Neuron (in vitro differentiated cells): ENCODE measurements at regions not wholly inside any gene's neighbourhood (a gene's known extent, or its start where the extent isn't known, plus 50 kb on each side); places are given as distances from the start of the nearest gene placed in this dataset.
"Not testable (repeated sequence)": the region's sequence is repeated elsewhere in the genome, so short reads cannot be mapped to it uniquely, and the experiment has no call there.

Experiments used
- H2AFZ ChIP-seq: one replicate; pipeline ENCODE4 v1.6.1; 2013; ENCODE audit warnings: low read depth, mild to moderate bottlenecking, inconsistent platforms, low read length, moderate library complexity
- H3K27me3 ChIP-seq: one replicate; pipeline ENCODE4 v1.6.1; 2013; ENCODE audit warnings: low read length; ENCODE audit not compliant: insufficient read depth
- H3K36me3 ChIP-seq: one replicate; pipeline ENCODE4 v1.6.1; 2013; ENCODE audit warnings: low read length; ENCODE audit not compliant: insufficient read depth
- H3K4me1 ChIP-seq: one replicate; pipeline ENCODE4 v1.6.1; 2013; ENCODE audit warnings: low read length; ENCODE audit not compliant: insufficient read depth
- H3K4me3 ChIP-seq: 2 replicates; pipeline ENCODE4 v1.5.1; 2013; ENCODE audit warnings: mild to moderate bottlenecking, low read length, moderate library complexity
- H3K9me3 ChIP-seq: one replicate; pipeline ENCODE4 v1.6.1; 2013; ENCODE audit warnings: low read length

GRCh38 chr6:134678436-134678889 lies 271.4 kb downstream of the ALDH8A1 start:
- H3K4me3 ChIP-seq = no peak overlapping the region
- H3K9me3 ChIP-seq = no peaks in the 10 kb centered on the region
- no peaks in the 10 kb centered on the region for H3K36me3 ChIP-seq
- H2AFZ ChIP-seq = no peak overlapping the region
- H3K4me1 ChIP-seq = no peaks in the 10 kb centered on the region
- H3K27me3 ChIP-seq = no peaks in the 10 kb centered on the region

DNA sequence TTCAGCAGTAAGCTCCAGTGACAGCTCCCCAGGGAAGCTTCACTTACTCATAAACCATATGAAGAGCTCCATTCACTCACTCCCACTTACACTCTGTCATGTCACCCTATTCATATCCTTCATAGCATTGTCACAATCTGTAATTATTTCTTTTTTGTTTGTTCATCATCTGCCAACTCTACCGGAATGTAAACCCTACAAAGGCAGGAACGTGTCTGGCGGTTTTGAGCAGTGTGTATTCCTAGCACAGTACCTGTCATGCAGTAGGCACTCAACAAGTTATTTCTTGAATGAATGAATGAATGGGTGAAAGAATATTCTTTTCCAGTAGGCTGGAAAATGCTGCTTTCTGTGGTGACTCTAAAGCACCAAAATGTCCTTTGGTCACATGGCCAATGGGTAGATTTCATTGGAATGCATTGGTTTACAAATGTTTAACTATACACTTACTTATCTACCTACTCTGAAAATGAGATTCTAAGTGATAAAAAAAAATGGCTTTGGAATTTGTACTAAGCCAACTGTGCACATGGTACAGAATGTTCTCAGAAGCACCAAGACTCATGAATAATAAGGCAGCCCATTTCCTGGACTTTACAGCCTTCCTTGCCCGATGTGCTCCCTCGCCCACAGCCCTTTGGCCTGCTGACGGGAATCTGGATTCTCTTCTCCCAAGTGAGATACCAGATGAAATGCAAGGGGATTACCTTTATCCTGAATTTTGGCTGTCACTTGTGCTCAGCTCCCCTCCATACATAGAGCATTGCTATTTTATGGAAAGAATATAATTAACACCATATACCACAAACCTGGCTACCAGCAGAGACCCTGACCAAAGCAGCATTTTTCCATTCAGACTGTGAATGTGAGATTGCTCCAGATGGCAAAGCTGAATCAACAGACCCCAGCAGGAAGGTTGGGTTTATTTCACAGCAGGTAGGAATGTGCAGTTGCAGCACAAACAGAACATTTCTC lies 273.3 kb downstream of the ALDH8A1 start:
- H3K9me3 ChIP-seq = no peaks in the 10 kb centered on the region
- H3K4me3 ChIP-seq = no peak overlapping the region
- H3K36me3 ChIP-seq = no peaks in the 10 kb centered on the region
- no peaks in the 10 kb centered on the region for H3K27me3 ChIP-seq
- H3K4me1 ChIP-seq = no peaks in the 10 kb centered on the region
- H2AFZ ChIP-seq = no peak overlapping the region

GRCh38 chr6:134675110-134676054 lies 274.5 kb downstream of the ALDH8A1 start:
- Histone ChIP-seq H3K4me3 (no peak overlapping the region), H3K27me3 (no peaks in the 10 kb centered on the region), H2AFZ (no peak overlapping the region), H3K36me3 (no peaks in the 10 kb centered on the region), H3K9me3 (no peaks in the 10 kb centered on the region), H3K4me1 (no peaks in the 10 kb centered on the region)

GRCh38 chr6:134674562-134674961 lies 275.3 kb downstream of the ALDH8A1 start:
- no peak overlapping the region for H2AFZ ChIP-seq
- no peak overlapping the region for H3K4me3 ChIP-seq
- H3K9me3 ChIP-seq = no peaks in the 10 kb centered on the region
- no peaks in the 10 kb centered on the region for H3K27me3 ChIP-seq
- no peaks in the 10 kb centered on the region for H3K36me3 ChIP-seq
- H3K4me1 ChIP-seq = no peaks in the 10 kb centered on the region

DNA sequence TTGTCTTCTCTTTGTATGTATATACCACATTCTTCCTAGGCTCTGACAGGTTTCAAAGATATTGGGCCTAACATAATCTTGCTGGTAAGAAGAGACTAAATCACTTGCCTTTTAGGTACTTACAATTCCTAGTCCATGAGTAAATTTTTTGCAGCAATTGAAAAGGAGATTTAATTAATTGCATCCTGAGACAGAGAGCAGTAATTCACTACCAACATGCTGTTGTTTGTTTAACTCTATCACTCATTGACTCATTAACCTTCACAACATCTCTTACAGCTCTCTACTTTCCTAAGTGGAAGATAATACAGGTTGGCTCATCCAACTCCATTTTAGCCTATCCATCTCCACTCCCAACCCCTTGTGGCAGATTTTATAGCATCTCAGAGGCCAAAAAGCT lies 280.4 kb downstream of the ALDH8A1 start:
- H3K4me1 ChIP-seq = no peaks in the 10 kb centered on the region
- H3K27me3 ChIP-seq = no peaks in the 10 kb centered on the region
- H3K9me3 ChIP-seq = no peaks in the 10 kb centered on the region
- no peaks in the 10 kb centered on the region for H3K36me3 ChIP-seq
- no peak overlapping the region for H3K4me3 ChIP-seq
- no peak overlapping the region for H2AFZ ChIP-seq

GRCh38 chr6:134667111-134667510 lies 282.8 kb downstream of the ALDH8A1 start:
- H3K4me1 ChIP-seq = no peaks in the 10 kb centered on the region

DNA sequence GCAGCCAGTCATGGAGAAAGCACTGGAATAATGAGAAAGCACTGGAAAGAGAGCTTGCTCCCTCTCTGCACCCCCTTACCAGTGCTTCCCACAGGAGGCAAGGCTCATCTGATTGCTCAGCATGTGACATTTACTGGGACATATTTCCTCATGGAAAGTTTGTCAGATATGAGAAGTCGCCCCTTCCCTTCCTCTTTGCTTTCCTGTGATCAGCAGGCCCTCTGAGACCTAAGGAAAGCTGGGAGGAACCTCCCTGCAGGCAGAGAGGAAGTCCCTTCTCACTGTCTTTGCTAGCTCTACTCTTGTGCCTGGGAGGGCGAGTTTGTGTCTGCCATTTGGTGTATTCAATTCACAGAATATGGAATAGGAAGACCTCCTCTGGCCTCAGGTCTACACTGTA lies 283.8 kb downstream of the ALDH8A1 start:
- Histone ChIP-seq H3K4me3 (no peak overlapping the region), H3K9me3 (no peaks in the 10 kb centered on the region), H2AFZ (no peak overlapping the region), H3K4me1 (no peaks in the 10 kb centered on the region), H3K27me3 (no peaks in the 10 kb centered on the region), H3K36me3 (no peaks in the 10 kb centered on the region)

More at GRCh38 chr6:134667111-134667510, 282.8 kb downstream of the ALDH8A1 start:
- no peaks in the 10 kb centered on the region for H3K36me3 ChIP-seq
- H3K9me3 ChIP-seq = no peaks in the 10 kb centered on the region
- H3K4me3 ChIP-seq = no peak overlapping the region
- H3K27me3 ChIP-seq = no peaks in the 10 kb centered on the region
- H2AFZ ChIP-seq = no peak overlapping the region

DNA sequence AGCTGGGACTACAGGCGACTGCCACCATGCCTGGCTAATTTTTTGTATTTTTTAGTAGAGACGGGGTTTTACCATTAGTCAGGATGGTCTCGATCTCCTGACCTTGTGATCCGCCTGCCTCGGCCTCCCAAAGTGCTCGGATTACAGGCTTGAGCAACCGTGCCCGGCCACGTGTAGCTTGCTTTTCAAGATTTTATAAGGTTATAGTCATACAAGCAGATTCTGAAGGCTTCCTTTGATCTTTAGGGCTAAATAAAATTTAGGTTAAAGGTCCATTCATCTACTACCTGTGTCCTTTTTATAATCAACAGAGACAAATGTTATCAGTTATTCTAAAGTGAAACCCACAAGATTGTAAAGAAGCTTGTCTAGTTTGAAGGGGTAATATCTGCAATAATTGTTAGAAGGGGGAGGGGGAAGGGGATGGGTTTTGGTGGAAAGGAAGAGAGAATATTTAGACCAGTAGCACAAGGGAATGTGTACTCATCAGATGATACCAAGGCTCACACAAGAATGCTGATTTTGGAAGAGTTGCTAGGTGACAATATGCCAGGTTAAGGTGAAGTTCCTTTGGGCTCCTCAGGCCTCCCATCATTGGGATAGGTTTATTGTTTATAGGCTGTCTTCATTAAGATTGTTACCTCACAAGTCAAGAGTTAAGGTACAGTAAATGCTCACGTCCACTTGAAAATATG lies 284.7 kb downstream of the ALDH8A1 start:
- no peaks in the 10 kb centered on the region for H3K4me1 ChIP-seq
- H3K4me3 ChIP-seq = no peak overlapping the region
- H3K27me3 ChIP-seq = no peaks in the 10 kb centered on the region
- no peaks in the 10 kb centered on the region for H3K36me3 ChIP-seq
- no peaks in the 10 kb centered on the region for H3K9me3 ChIP-seq
- no peak overlapping the region for H2AFZ ChIP-seq

DNA sequence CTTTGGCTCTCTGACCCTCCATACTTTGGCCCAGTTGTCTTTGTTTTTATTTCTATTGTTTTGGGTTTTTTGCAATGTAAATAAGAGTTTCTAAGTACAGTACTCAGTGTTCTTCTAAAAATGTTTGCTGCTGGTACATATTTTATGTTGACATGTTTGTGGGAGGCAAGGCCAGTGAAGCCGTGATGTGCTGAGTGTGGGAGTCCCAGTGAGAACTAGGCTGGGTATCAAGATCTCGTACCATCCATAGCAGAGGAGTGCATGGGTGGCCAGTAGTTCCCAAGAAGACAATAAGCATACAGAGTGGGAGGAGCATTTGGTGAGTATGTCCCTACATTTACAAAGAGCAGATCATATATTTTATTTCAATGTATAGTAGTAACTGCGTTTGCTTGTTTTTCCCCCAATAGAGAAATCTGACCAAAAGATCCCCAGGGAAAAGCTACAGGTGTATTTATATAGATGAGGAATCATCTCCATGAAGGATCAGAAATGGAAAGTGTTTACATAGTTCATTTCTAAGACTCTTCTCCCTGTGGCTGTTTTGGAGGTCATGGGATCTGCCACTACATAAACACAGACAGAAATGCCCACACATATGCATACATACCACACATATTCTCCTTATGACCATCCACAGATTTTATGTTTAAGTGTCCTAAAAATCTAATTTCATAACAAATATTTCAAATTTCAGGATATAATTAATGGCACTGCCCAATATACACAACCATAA lies 285.9 kb downstream of the ALDH8A1 start:
- H3K9me3 ChIP-seq = no peaks in the 10 kb centered on the region
- H3K4me3 ChIP-seq = no peak overlapping the region

GRCh38 chr6:134663356-134663755 lies 286.5 kb downstream of the ALDH8A1 start:
- no peaks in the 10 kb centered on the region for H3K9me3 ChIP-seq
- no peaks in the 10 kb centered on the region for H3K36me3 ChIP-seq
- no peak overlapping the region for H3K4me3 ChIP-seq
- H3K4me1 ChIP-seq = no peaks in the 10 kb centered on the region
- H3K27me3 ChIP-seq = no peaks in the 10 kb centered on the region
- no peak overlapping the region for H2AFZ ChIP-seq

More for the DNA sequence above, 285.9 kb downstream of the ALDH8A1 start:
- no peaks in the 10 kb centered on the region for H3K36me3 ChIP-seq
- H3K4me1 ChIP-seq = no peaks in the 10 kb centered on the region
- H3K27me3 ChIP-seq = no peaks in the 10 kb centered on the region
- no peak overlapping the region for H2AFZ ChIP-seq

DNA sequence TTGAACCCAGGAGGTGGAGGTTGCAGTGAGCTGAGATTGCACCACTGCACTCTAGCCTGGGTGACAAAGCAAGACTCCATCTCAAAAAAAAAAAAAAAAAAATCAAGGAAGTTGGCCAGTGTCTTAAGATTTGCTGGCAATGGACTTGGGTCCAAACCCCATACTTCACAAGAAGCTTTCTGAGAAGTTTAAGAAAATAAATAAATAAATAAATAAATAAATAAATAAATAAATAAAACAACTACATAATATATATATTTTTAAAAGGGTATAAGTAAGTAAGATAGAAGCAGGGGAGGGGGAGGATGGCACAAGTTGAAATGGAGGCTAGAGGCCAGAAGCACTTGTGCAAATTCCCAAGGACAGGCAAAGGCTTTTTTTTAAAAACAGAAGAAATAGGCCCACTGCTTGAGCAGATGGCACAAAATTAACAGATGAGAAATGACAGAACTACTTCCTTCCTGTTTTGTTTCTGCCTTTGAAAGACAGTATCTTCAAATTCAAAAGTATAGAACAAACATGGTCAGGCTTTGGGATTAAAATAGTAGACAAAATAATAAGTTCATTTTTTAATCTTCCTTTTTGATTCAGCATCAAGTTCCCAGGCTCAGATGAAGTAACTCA lies 287.7 kb downstream of the ALDH8A1 start:
- H2AFZ ChIP-seq = no peak overlapping the region
- H3K4me1 ChIP-seq = no peaks in the 10 kb centered on the region
- no peaks in the 10 kb centered on the region for H3K9me3 ChIP-seq
- H3K36me3 ChIP-seq = no peaks in the 10 kb centered on the region
- H3K27me3 ChIP-seq = no peaks in the 10 kb centered on the region
- H3K4me3 ChIP-seq = no peak overlapping the region

DNA sequence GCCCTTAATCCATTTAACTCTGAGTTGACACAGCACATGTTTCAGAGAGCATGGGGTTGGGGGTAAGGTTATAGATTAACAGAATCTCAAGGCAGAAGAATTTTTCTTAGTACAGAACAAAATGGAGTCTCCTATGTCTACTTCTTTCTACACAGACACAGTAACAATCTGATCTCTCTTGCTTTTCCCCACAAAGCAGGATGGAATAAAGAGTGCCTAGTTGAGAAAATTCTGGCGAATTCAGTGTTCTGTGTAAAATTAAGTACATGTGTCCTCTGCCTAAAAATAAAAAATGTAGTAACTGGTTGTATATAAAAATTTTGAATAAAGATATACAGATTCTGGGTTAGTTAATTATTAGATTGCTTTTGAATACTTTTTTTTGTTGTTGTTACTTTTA lies 290.0 kb downstream of the ALDH8A1 start:
- H3K36me3 ChIP-seq, H3K4me1 ChIP-seq, H3K4me3 ChIP-seq, H3K27me3 ChIP-seq, H3K9me3 ChIP-seq, H2AFZ ChIP-seq: not testable (repeated sequence)
